ENCODE measurements at regions not wholly inside any gene's neighbourhood (a gene's known extent, or its start where the extent isn't known, plus 50 kb on each side); places are given as distances from the start of the nearest gene placed in this dataset.

GRCh38 chr6:119484598-119484997, 135.0 kb upstream of the MAN1A1 start:
- H3K9me2 ChIP-seq (ENCODE audit: insufficient read depth, low read length) = no peaks in the 10 kb centered on the region
- H3K27ac ChIP-seq (ENCODE audit: low read length) = no peak overlapping the region
- H3K27me3 ChIP-seq (ENCODE audit: insufficient read depth, low read depth, low read length) = no peaks in the 10 kb centered on the region
- H3K9ac ChIP-seq (ENCODE audit: low read length) = no peak overlapping the region
- no peak overlapping the region for H3K4me3 ChIP-seq (ENCODE audit: low read length)
- TF ChIP-seq, protein P1, sequence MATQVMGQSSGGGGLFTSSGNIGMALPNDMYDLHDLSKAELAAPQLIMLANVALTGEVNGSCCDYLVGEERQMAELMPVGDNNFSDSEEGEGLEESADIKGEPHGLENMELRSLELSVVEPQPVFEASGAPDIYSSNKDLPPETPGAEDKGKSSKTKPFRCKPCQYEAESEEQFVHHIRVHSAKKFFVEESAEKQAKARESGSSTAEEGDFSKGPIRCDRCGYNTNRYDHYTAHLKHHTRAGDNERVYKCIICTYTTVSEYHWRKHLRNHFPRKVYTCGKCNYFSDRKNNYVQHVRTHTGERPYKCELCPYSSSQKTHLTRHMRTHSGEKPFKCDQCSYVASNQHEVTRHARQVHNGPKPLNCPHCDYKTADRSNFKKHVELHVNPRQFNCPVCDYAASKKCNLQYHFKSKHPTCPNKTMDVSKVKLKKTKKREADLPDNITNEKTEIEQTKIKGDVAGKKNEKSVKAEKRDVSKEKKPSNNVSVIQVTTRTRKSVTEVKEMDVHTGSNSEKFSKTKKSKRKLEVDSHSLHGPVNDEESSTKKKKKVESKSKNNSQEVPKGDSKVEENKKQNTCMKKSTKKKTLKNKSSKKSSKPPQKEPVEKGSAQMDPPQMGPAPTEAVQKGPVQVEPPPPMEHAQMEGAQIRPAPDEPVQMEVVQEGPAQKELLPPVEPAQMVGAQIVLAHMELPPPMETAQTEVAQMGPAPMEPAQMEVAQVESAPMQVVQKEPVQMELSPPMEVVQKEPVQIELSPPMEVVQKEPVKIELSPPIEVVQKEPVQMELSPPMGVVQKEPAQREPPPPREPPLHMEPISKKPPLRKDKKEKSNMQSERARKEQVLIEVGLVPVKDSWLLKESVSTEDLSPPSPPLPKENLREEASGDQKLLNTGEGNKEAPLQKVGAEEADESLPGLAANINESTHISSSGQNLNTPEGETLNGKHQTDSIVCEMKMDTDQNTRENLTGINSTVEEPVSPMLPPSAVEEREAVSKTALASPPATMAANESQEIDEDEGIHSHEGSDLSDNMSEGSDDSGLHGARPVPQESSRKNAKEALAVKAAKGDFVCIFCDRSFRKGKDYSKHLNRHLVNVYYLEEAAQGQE (IDR thresholded peaks at IDR 0.05; ENCODE audit: borderline replicate concordance) = peak; percentile 29
- TF ChIP-seq EZH2 (IDR thresholded peaks at IDR 0.05; ENCODE audit: borderline replicate concordance, insufficient read depth, low read length, poor library complexity, severe bottlenecking) = no peak
- H4K20me1 ChIP-seq (ENCODE audit: insufficient read depth) = no peaks in the 10 kb centered on the region
- H2AFZ ChIP-seq (ENCODE audit: low read depth, low read length) = no peak overlapping the region
- H3K36me3 ChIP-seq (ENCODE audit: insufficient read depth, low read length) = no peaks in the 10 kb centered on the region
- H3K9me3 ChIP-seq (ENCODE audit: low read length) = no peaks in the 10 kb centered on the region
- H3F3A ChIP-seq (ENCODE audit: insufficient read depth, low read length, poor library complexity, severe bottlenecking) = no peaks in the 10 kb centered on the region
- no peaks in the 10 kb centered on the region for H3K79me2 ChIP-seq (replicated peaks; ENCODE audit: insufficient read depth, low read length)
- H3K4me2 ChIP-seq (ENCODE audit: low read length) = no peak overlapping the region

DNA sequence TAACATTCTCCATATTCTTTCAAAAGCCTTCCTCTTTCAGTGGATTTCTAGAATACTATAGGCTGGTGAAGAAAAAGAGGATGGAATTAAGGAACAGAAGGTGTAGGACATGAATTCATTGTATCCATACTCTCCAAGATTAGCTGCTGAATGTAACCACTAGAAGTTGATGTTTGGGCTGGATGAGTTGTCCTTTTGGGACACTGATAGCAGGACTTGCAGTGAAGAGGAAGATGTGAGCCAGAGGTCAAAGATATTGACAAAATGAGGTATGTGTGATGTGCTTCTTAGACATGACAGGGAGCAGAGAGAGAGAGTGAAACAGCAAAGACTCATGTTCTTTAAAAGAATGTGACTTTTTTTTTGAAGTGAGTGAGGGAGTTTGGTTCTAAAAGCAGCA, 134.3 kb upstream of the MAN1A1 start:
- H3K9me2 ChIP-seq (ENCODE audit: insufficient read depth, low read length) = no peaks in the 10 kb centered on the region
- H3K79me2 ChIP-seq (replicated peaks; ENCODE audit: insufficient read depth, low read length) = no peaks in the 10 kb centered on the region
- H3K36me3 ChIP-seq (ENCODE audit: insufficient read depth, low read length) = no peaks in the 10 kb centered on the region
- H2AFZ ChIP-seq (ENCODE audit: low read depth, low read length) = no peak overlapping the region
- H3K9me3 ChIP-seq (ENCODE audit: low read length) = no peaks in the 10 kb centered on the region
- H3K27me3 ChIP-seq (ENCODE audit: insufficient read depth, low read depth, low read length) = no peaks in the 10 kb centered on the region
- no peak overlapping the region for H3K4me2 ChIP-seq (ENCODE audit: low read length)
- no peaks in the 10 kb centered on the region for H3F3A ChIP-seq (ENCODE audit: insufficient read depth, low read length, poor library complexity, severe bottlenecking)
- H3K9ac ChIP-seq (ENCODE audit: low read length) = no peak overlapping the region
- no peak overlapping the region for H3K4me3 ChIP-seq (ENCODE audit: low read length)
- H3K27ac ChIP-seq (ENCODE audit: low read length) = no peak overlapping the region
- H4K20me1 ChIP-seq (ENCODE audit: insufficient read depth) = no peaks in the 10 kb centered on the region
- TF ChIP-seq EZH2 (IDR thresholded peaks at IDR 0.05; ENCODE audit: borderline replicate concordance, insufficient read depth, low read length, poor library complexity, severe bottlenecking) = no peak
- TF ChIP-seq CTCF (IDR thresholded peaks at IDR 0.05; ENCODE audit: poor library complexity, severe bottlenecking) = no peak
- no peak for TF ChIP-seq MXI1 (conservative IDR thresholded peaks at IDR 0.05; ENCODE audit: poor library complexity, severe bottlenecking)
- TF ChIP-seq, protein P1 (IDR thresholded peaks at IDR 0.05; ENCODE audit: borderline replicate concordance) = no peak
- TF ChIP-seq TAF1 (IDR thresholded peaks at IDR 0.05; ENCODE audit: low read depth) = no peak
- no peak for TF ChIP-seq POLR2AphosphoS5 (IDR thresholded peaks at IDR 0.05)
- no peak for TF ChIP-seq EP300 (conservative IDR thresholded peaks at IDR 0.05; ENCODE audit: poor library complexity, severe bottlenecking)
- no peak for TF ChIP-seq SMC3 (conservative IDR thresholded peaks at IDR 0.05; ENCODE audit: poor library complexity)
- no peak for TF ChIP-seq RAD21 (conservative IDR thresholded peaks at IDR 0.05)

All from neural cell (in vitro differentiated cells).